ENCODE measurements at regions not wholly inside any gene's neighbourhood (a gene's known extent, or its start where the extent isn't known, plus 50 kb on each side); places are given as distances from the start of the nearest gene placed in this dataset.

DNA sequence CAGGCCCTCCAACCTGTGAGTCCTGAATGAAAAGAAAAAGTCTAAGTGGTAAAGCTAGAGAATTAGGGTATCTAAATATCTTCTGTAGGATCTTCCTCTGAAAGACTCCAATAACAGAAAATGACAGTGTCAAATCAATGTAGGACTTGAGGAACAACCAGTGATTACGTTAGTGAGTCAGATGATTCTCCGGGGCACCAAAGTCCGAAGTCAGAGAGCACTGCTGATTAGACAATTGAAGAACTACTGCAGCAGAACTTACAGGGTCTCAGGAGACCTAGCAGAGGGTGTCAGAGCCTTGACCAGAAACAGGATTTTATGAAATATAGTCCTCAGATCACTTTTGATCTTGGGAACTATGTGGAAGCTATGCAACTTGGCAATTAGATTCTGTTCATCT, 605.8 kb downstream of the EPHA3 start:
- DNase-seq (ENCODE audit: low read depth, low spot score), result no peak
- H3K27ac ChIP-seq (ENCODE audit: insufficient read depth, low read depth, low read length), result no peak overlapping the region
- no peaks in the 10 kb centered on the region for H3K4me1 ChIP-seq (ENCODE audit: control insufficient read depth, extremely low read depth, insufficient read depth, low read length)
- dilution Hi-C loops (cut with MboI; ENCODE audit: extremely low pct_ligation_motif_present, low sequenced_read_pairs) (no loop called here), intact Hi-C loops (cut with micrococcal nuclease) (no loop called here)
- no peaks in the 10 kb centered on the region for H3K36me3 ChIP-seq (ENCODE audit: control insufficient read depth in 2 of 2, extremely low read depth in 1 of 2, insufficient read depth in 2 of 2, low read length in 2 of 2)
- H2AFZ ChIP-seq (ENCODE audit: low read depth, low read length), result no peak overlapping the region
- H3K9ac ChIP-seq (replicated peaks; ENCODE audit: extremely low read depth, insufficient read depth, low read length), result no peak overlapping the region
- ChIA-PET POLR2A (no interaction called here), CTCF (no interaction called here)
- TF ChIP-seq POLR2A (IDR thresholded peaks at IDR 0.05; ENCODE audit: low read depth, low read length) (no peak), POLR2AphosphoS5 (IDR thresholded peaks at IDR 0.05; ENCODE audit: insufficient read depth, low read depth, low read length) (no peak), MYC (IDR thresholded peaks at IDR 0.05; ENCODE audit: low read depth, low read length) (no peak), GATA2 (IDR thresholded peaks at IDR 0.05; ENCODE audit: insufficient read depth, insufficient read length, low read depth, low read length) (no peak), FOS (IDR thresholded peaks at IDR 0.05; ENCODE audit: borderline replicate concordance, insufficient read depth, low read length) (no peak), MAX (IDR thresholded peaks at IDR 0.05; ENCODE audit: insufficient read depth, insufficient read length) (no peak), EZH2 (IDR thresholded peaks at IDR 0.05; ENCODE audit: borderline replicate concordance, low read depth, low read length, severe bottlenecking) (no peak), JUN (IDR thresholded peaks at IDR 0.05; ENCODE audit: borderline replicate concordance, insufficient read depth, insufficient read length, low read depth) (no peak)
- TF ChIP-seq, protein P1, sequence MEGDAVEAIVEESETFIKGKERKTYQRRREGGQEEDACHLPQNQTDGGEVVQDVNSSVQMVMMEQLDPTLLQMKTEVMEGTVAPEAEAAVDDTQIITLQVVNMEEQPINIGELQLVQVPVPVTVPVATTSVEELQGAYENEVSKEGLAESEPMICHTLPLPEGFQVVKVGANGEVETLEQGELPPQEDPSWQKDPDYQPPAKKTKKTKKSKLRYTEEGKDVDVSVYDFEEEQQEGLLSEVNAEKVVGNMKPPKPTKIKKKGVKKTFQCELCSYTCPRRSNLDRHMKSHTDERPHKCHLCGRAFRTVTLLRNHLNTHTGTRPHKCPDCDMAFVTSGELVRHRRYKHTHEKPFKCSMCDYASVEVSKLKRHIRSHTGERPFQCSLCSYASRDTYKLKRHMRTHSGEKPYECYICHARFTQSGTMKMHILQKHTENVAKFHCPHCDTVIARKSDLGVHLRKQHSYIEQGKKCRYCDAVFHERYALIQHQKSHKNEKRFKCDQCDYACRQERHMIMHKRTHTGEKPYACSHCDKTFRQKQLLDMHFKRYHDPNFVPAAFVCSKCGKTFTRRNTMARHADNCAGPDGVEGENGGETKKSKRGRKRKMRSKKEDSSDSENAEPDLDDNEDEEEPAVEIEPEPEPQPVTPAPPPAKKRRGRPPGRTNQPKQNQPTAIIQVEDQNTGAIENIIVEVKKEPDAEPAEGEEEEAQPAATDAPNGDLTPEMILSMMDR (IDR thresholded peaks at IDR 0.05; ENCODE audit: extremely low read depth in 1 of 2, insufficient read depth in 1 of 2, low read depth in 1 of 2, low read length in 2 of 2), result no peak
- H3K4me3 ChIP-seq (replicated peaks in 1 of 3; ENCODE audit: insufficient read depth in 1 of 3, low read depth in 1 of 3, low read length in 3 of 3), result no peak overlapping the region
- H3K27me3 ChIP-seq (ENCODE audit: control insufficient read depth in 2 of 2, insufficient read depth in 2 of 2, low read length in 2 of 2), result no peaks in the 10 kb centered on the region
- H4K20me1 ChIP-seq (replicated peaks; ENCODE audit: control insufficient read depth, extremely low read depth, insufficient read depth, low read length), result no peaks in the 10 kb centered on the region
- H3K9me3 ChIP-seq (replicated peaks; ENCODE audit: control insufficient read depth, insufficient read depth, low read length), result no peaks in the 10 kb centered on the region
- no TSS peak for BruUV-seq (replicated peaks)
- H3K9me1 ChIP-seq (replicated peaks; ENCODE audit: control insufficient read depth, extremely low read depth, insufficient read depth, low read length), result no peaks in the 10 kb centered on the region
- H3K4me2 ChIP-seq (ENCODE audit: insufficient read depth, low read length), result no peak overlapping the region
- no peaks in the 10 kb centered on the region for H3K79me2 ChIP-seq (ENCODE audit: control insufficient read depth, insufficient read depth, low read length)
- no peak for FAIRE-seq

Data from endothelial cell of umbilical vein (primary cell).